Heart left ventricle (tissue), 13 donors: ENCODE measurements at regions not wholly inside any gene's neighbourhood (a gene's known extent, or its start where the extent isn't known, plus 50 kb on each side); places are given as distances from the start of the nearest gene placed in this dataset.

Experiments
- CTCF ChIP-seq, 12 donors: fragments of 200-600 bp; sonication (generic) in 4 of 12; IDR thresholded peaks; one replicate each; pipeline versions ENCODE4 v1.5.0 to v1.8.0; 2018 to 2022; ENCODE audit warnings: antibody characterized with exemption in 12 of 12, mild to moderate bottlenecking in 5 of 12
- POLR2A ChIP-seq, 2 donors: fragments of 450-650 bp; IDR thresholded peaks; one replicate each; pipeline ENCODE4 v1.6.1; 2017; ENCODE audit warnings: antibody characterized with exemption in 2 of 2, mild to moderate bottlenecking in 2 of 2, moderate library complexity in 2 of 2
- donor health status: ischemic (EF 13 %, LVEDD 7.1; RV severe dilation, severe dysfunction).
- donor health status: DM: no; HTN: yes; CAD: no.
- donor health status: DM: no; HTN: no; CAD: no.
- donor health status: ischemic (EF 25% LVEDD 6.9; RV normal size, moderate dysfunction).
- donor health status: ischemic (EF 25% LVEDD 5.7; RV mildly dilated, moderate dysfunction).
- donor health status: ischemic (EF 35%, LVEDD 5.7; RV mildly dilated, moderate dysfunction).
- donor health status: nonischemic (EF 11% LVEDD 7.7; RV severe dilation, severe dysfunction).
- donor health status: DM: yes; HTN: yes; CAD: no.
- donor health status: PGD.
- donor health status: ischemic (EF 29% LVEDD 5.4; RV normal size, mild dysfunction).
- donor health status: nonischemic (EF 23%, LVEDD 6.1; RV moderate dilation, normal function).

- no peak for TF ChIP-seq CTCF (IDR thresholded peaks at IDR 0.05)
- no peak for TF ChIP-seq POLR2A (IDR thresholded peaks at IDR 0.05)
Observed at GRCh38 chr15:48006031-48006511, 114.7 kb upstream of the SLC24A5 start.
